ENCODE measurements at regions not wholly inside any gene's neighbourhood (a gene's known extent, or its start where the extent isn't known, plus 50 kb on each side); places are given as distances from the start of the nearest gene placed in this dataset.

DNA sequence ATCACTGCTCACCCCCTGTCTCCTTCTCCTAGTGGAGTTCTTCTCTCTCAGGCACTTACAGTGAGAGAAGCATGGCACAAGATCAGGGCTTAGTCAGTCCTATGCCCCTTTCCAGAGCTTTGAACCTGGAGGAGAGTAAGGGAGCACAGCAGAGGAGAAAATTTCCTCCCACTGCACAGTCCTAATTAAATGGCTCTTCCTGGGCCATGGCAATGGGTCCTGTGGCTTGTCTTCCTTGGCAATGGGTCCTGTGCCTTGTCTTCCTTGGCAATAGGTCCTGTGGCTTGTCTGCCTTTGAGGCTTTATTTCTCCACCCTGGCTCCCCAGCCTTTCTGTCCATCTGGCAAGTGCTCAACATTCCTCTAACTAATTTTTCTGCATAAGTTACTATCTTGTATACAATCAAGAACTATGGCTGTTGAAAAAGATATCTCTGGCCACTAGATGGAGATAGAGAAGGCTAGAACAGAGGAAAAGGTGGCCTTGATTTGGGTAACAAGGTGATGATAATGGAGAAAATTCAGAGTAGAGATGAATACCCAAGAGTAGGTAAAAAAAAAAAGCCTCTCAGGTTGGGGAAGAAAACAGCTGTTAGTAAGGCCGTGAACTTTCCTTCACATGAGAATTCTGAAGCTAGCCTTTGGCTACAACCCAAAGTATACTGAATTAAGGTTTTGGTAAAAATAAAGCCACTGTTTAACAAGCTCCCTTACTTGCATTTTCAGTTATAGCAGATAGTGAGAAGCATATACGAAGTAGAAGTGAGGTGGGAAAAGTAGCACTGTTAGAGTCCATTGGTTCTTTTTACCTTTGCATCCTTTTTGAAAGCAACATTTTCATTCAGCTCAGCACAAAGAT, 504.9 kb downstream of the DOK5 start:
- H3K4me3 Mint-ChIP-seq: no peak overlapping the region
- no peak for ATAC-seq
- H3K9me3 Mint-ChIP-seq: peaks cover 93% of the 10 kb centered on the region
- Histone ChIP-seq H3F3A (replicated peaks; ENCODE audit: low read depth) (no peaks in the 10 kb centered on the region), H4K20me1 (replicated peaks; ENCODE audit: insufficient read depth) (no peaks in the 10 kb centered on the region), H3K4me2 (no peak overlapping the region), H3K79me2 (replicated peaks; ENCODE audit: insufficient read depth) (no peaks in the 10 kb centered on the region), H3K36me3 (ENCODE audit: insufficient read depth) (peaks cover 10% of the 10 kb centered on the region), H3K4me1 (ENCODE audit: insufficient read depth) (no peaks in the 10 kb centered on the region), H3K27ac (ENCODE audit: low read depth) (no peak overlapping the region), H3K4me3 (no peak overlapping the region), H2AFZ (no peak overlapping the region), H3K27me3 (ENCODE audit: insufficient read depth) (no peaks in the 10 kb centered on the region), H3K9me2 (ENCODE audit: insufficient read depth) (no peaks in the 10 kb centered on the region)
- peaks cover 30% of the 10 kb centered on the region for H3K36me3 Mint-ChIP-seq (ENCODE audit: low read depth)
- peak; percentile 4 for DNase-seq (ENCODE audit: low spot score)
- no peaks in the 10 kb centered on the region for H3K4me1 Mint-ChIP-seq
- no peaks in the 10 kb centered on the region for H3K27me3 Mint-ChIP-seq (ENCODE audit: insufficient read depth, low read depth, poor library complexity)
- TF ChIP-seq CREB1 (CRISPR knock-in tag; IDR thresholded peaks at IDR 0.05; ENCODE audit: low read depth): no peak
- TF ChIP-seq, protein P1, sequence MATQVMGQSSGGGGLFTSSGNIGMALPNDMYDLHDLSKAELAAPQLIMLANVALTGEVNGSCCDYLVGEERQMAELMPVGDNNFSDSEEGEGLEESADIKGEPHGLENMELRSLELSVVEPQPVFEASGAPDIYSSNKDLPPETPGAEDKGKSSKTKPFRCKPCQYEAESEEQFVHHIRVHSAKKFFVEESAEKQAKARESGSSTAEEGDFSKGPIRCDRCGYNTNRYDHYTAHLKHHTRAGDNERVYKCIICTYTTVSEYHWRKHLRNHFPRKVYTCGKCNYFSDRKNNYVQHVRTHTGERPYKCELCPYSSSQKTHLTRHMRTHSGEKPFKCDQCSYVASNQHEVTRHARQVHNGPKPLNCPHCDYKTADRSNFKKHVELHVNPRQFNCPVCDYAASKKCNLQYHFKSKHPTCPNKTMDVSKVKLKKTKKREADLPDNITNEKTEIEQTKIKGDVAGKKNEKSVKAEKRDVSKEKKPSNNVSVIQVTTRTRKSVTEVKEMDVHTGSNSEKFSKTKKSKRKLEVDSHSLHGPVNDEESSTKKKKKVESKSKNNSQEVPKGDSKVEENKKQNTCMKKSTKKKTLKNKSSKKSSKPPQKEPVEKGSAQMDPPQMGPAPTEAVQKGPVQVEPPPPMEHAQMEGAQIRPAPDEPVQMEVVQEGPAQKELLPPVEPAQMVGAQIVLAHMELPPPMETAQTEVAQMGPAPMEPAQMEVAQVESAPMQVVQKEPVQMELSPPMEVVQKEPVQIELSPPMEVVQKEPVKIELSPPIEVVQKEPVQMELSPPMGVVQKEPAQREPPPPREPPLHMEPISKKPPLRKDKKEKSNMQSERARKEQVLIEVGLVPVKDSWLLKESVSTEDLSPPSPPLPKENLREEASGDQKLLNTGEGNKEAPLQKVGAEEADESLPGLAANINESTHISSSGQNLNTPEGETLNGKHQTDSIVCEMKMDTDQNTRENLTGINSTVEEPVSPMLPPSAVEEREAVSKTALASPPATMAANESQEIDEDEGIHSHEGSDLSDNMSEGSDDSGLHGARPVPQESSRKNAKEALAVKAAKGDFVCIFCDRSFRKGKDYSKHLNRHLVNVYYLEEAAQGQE (IDR thresholded peaks at IDR 0.05; ENCODE audit: unreplicated experiment): no peak
- TF ChIP-seq, protein P2, sequence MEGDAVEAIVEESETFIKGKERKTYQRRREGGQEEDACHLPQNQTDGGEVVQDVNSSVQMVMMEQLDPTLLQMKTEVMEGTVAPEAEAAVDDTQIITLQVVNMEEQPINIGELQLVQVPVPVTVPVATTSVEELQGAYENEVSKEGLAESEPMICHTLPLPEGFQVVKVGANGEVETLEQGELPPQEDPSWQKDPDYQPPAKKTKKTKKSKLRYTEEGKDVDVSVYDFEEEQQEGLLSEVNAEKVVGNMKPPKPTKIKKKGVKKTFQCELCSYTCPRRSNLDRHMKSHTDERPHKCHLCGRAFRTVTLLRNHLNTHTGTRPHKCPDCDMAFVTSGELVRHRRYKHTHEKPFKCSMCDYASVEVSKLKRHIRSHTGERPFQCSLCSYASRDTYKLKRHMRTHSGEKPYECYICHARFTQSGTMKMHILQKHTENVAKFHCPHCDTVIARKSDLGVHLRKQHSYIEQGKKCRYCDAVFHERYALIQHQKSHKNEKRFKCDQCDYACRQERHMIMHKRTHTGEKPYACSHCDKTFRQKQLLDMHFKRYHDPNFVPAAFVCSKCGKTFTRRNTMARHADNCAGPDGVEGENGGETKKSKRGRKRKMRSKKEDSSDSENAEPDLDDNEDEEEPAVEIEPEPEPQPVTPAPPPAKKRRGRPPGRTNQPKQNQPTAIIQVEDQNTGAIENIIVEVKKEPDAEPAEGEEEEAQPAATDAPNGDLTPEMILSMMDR (conservative IDR thresholded peaks at IDR 0.05; ENCODE audit: low read depth in 2 of 2): 0 out of 4 replicates have a peak, but pooled peaks of 1 of the 2 experiments have one; percentile 23
- no peak overlapping the region for H3K27ac Mint-ChIP-seq

DNA sequence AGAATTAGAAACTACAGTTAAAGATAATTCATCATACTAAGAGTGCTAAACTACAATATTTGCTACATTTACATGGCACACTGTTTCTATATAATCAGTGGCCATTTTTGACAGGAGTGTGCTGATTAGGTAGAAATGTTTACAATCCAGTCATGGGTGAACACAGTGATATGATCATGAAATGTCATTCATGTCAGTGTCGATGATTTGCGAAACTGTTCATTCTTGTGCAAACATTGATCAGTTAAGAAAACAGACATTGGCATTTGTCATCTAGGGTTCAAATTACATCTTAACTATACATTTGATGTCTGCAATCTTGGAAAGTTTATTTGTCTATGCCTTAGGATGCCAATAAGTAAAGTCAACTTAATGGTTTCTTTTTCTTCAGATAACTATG, 474.9 kb downstream of the DOK5 start:
- H3K36me3 Mint-ChIP-seq (ENCODE audit: low read depth): peaks cover 14% of the 10 kb centered on the region; the same call in 2 of the 3 replicates
- Histone ChIP-seq H3F3A (replicated peaks; ENCODE audit: low read depth) (no peaks in the 10 kb centered on the region), H2AFZ (no peak overlapping the region), H3K4me3 (no peak overlapping the region), H3K27ac (ENCODE audit: low read depth) (no peak overlapping the region), H3K27me3 (ENCODE audit: insufficient read depth) (no peaks in the 10 kb centered on the region), H3K9me2 (ENCODE audit: insufficient read depth) (no peaks in the 10 kb centered on the region), H4K20me1 (replicated peaks; ENCODE audit: insufficient read depth) (no peaks in the 10 kb centered on the region), H3K36me3 (ENCODE audit: insufficient read depth) (peaks cover 15% of the 10 kb centered on the region), H3K79me2 (replicated peaks; ENCODE audit: insufficient read depth) (no peaks in the 10 kb centered on the region), H3K4me2 (no peak overlapping the region), H3K4me1 (ENCODE audit: insufficient read depth) (no peaks in the 10 kb centered on the region)
- peaks cover 82% of the 10 kb centered on the region for H3K9me3 Mint-ChIP-seq
- no peak for DNase-seq (ENCODE audit: low spot score)
- no peaks in the 10 kb centered on the region for H3K27me3 Mint-ChIP-seq (ENCODE audit: insufficient read depth, low read depth, poor library complexity)
- H3K4me1 Mint-ChIP-seq: no peaks in the 10 kb centered on the region
- no peak for TF ChIP-seq POLR2AphosphoS5 (IDR thresholded peaks at IDR 0.05; ENCODE audit: low read depth)
- no peak for TF ChIP-seq CREB1 (CRISPR knock-in tag; IDR thresholded peaks at IDR 0.05; ENCODE audit: low read depth)
- no peak for TF ChIP-seq ZNF331 (CRISPR knock-in tag; IDR thresholded peaks at IDR 0.05; ENCODE audit: low read depth)
- TF ChIP-seq, protein P2 (conservative IDR thresholded peaks at IDR 0.05; ENCODE audit: low read depth in 2 of 2): no peak
- no peak for ATAC-seq
- no peak overlapping the region for H3K4me3 Mint-ChIP-seq
- H3K27ac Mint-ChIP-seq: no peak overlapping the region

All from GM23338 (cell line).